GM21423 (cell line): ENCODE measurements at regions not wholly inside any gene's neighbourhood (a gene's known extent, or its start where the extent isn't known, plus 50 kb on each side); places are given as distances from the start of the nearest gene placed in this dataset.

ENCODE experiments used
- ATAC-seq: cut with Tn5 transposase; IDR thresholded peaks from one replicate; pipeline ENCODE4 v1.9.1; 2021; ENCODE audit warnings: mild to moderate bottlenecking, moderate library complexity; ENCODE audit not compliant: unreplicated experiment

DNA sequence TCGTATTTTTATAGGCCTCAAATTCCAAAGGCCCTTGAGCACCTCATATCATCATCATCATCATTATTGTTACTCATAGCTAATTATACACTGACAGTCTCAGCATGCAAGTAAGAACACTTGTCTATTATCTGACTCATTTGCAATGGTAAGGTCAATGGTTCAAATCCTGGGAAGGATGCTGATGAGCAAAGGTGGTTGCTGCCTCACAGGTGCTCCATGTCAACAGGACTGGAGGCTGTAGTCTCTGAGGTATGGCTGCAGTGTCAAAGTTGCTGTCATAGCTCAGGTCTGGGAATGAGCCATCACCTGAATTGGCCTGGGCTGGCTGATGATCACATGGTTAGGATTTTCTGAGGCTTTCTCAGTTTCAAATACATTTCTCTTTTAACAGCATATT lies 379.3 kb downstream of the BCL11A start:
- no peak for ATAC-seq

DNA sequence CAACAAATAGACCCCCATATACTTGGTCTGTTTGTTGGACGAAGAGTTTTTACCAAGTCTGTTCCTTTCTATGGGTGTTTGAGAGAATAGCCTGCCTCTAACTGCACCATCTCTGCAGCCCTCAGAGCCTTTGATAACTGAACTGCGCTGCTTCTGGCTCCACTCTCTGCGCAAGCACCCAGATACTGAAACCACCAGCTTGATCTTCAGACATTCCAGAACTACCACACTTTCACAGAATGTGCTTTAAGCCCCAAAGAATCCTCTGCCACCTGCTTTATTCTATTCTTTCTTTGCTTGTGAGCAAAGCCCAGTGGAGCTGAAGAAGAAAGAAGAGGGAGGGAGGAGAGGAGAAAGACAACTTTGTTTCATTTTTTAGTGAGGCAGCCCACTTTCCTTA lies 380.7 kb downstream of the BCL11A start:
- ATAC-seq, result no peak

DNA sequence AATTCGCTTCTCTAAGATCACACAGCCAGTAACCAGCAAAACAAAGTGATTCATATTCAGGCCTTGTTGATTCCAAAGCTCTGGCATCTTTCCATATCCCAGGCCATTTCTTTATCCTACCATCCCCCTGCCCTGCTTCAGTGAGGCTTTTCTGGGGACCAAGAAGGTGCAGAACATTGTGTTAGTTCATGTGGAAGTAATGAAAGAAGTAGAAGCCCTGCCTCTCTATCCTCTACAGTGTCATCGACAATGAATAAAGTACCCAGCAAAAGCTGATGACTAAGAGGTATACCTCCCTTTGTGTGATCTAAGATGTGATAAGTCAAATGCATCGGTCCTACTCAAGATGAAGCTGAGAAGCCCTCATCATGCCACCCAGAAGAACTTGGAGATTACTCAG lies 383.2 kb downstream of the BCL11A start:
- ATAC-seq, result no peak

DNA sequence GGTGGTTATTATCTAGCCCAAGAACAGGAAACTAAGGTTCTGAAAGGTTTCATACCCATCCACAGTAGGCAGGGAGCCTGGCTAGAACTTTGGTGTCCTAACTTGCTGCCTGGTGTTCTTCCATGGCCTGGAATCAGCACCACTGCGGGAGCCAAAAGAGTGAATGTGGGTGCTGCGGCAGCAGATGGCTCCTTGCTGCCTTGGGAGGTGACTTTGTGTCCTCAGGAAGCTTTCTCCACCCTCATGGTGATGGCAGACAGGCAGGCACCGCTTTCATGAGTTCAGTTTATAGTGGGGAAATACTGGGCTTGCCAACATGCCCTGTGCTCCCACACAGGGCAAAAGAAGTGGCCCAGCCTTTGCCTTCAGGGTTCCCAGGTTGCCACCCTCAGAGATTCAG lies 385.2 kb downstream of the BCL11A start:
- ATAC-seq, result no peak

DNA sequence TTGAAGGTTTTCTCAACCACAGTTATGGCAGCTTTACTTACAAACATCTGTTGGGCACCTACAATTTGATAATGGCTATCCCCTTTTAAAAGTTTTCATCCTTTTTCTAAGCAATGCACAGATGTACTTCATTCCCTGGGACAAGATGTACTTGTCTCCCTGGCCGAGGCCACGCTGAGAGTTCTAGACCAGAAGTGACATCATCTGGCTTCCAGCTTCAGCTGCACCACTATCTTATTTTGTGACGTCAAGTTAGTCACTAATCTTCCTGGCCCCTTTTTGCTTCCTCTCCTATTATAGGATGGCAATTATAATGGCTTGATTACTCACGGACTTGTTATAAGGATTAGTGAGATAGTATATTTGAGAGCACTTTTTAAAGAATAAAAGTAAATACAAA lies 386.4 kb downstream of the BCL11A start:
- ATAC-seq, result no peak

DNA sequence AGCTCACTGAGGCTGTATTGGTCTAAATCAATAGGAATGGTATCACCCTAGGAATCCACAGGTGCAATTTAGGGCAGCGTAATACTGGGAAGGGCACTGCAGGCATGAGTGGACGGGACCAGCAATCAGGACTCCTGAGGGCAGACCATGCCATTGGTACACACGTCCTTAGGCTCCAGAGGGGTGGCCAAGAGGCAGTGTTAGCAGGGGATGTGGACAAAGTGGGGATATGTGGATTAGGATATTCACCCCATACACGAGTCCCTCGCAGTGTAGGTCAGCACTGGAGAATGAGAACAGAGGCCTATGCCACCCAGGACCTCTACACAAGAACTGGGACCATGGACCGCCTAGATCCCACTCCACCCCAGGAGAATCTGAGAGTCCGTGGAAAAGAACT lies 389.8 kb downstream of the BCL11A start:
- no peak for ATAC-seq

DNA sequence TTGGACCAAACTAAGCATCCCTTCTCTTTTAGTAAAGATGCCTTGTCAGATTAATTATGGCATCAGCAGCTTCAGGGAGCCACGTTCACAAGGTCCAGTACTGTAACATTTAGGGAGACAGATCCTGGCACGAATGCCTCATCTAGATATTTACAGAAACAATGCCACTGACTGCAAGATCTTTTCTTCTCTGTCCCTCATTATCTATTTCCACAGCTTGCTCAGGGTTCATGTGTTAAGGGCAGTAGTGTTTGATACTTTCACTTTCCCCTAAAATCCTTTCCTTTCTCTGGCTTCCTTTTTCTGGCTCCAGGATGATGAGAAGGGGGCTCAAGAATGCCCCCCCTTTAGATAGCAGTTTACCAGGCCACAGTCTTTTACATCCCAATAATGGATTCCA lies 393.9 kb downstream of the BCL11A start:
- no peak for ATAC-seq

DNA sequence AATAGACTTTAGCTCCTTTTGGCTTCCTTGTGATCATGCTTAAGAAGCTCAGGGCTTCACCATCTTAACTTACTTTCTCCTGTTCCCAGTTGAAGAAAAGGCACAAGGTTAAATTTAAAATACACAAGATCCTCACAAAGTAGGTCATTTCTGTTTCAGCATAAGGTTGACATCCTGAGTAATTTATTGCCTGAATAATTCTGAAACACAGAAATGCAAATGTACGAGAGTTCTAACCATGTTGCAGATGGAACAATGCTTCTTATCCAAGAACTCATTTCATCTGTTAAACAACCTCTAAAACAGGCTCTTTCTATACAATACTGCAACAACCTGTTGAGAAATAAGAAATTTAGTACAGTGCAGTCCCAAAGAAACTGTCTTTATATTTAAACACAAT lies 395.2 kb downstream of the BCL11A start:
- ATAC-seq, result no peak

DNA sequence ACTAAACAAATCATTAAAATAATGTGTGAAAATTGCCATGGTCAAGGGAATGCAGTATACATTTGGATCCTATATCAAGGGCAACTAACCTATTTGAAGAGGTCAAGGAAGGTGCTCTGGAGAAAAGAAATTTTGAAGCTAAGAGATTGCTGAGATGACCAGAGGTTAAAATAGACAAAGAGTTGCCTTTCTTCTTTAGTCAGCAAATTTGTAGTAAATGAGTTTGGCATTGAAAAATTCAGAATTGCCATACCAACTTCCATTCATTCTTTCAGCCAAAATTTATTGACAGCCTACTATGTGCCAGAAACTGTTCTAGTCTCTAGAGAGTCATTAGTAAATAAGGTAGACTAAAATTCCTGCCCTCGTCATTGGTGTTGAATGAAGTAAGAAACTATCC lies 396.2 kb downstream of the BCL11A start:
- ATAC-seq, result no peak

DNA sequence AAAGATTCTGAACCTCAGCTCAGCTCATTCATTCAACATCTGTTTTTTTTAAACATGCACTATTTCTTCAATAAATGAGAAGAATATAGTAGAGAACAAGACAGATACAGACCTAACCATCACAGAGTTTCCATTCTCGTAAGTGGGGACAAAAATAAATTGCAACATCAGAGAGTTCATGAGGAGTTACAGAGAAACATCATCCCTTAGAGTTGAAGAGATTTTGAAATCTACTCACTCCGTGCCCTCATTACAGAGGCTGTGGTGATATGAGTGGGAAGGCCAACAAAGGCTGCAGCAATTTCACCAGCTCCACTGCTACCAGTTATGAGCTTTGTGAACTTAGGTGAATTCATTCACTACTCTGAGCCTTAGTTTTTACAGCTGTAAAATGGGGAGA lies 399.3 kb downstream of the BCL11A start:
- no peak for ATAC-seq

DNA sequence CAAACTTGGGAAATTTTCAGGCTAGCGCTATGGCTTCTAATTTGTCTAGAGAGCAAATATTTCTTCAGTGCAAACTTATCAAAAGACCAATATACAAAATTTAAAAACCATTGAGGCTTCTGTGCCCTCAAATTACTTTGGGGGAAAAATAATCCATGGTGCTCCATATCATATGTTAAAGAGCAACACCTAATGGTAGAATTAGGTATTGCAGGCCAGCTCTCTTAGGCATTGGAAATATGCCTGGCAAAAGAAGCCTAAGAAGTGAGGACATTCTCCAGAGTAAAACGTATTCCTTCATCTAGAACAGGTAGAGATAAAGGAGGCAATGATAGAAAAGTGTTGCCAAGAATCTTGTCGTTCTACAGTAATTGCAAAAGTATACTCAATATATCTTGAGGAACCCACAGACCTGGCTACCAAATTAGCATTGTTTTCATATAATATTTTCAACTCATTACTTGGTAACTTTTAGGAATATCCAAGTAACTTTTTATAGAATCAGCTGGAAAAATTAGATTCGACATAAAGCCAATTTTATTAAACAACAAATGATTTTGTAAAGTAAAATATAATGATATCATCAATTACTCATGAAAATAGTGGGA lies 401.1 kb downstream of the BCL11A start:
- ATAC-seq, result no peak

DNA sequence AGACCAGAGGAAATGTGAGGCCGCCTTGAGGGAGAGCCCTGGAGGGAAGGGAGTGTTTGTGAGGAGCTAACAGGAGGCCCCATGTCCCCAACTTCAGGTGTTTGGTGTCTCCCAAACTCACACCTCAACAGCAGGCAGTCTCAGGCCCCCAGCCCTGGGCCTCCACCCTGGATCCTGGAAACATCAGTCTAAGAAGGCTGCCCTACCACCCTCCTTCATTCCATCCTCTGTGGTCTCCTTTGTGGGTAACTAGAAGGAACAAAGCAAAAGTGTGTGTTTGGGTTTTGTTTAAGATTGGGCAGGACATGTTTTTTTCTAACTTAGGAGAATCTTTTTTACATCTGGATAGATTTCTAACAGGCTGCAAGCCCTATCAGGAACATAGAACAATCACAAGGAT lies 404.3 kb downstream of the BCL11A start:
- peak; percentile 16 for ATAC-seq

DNA sequence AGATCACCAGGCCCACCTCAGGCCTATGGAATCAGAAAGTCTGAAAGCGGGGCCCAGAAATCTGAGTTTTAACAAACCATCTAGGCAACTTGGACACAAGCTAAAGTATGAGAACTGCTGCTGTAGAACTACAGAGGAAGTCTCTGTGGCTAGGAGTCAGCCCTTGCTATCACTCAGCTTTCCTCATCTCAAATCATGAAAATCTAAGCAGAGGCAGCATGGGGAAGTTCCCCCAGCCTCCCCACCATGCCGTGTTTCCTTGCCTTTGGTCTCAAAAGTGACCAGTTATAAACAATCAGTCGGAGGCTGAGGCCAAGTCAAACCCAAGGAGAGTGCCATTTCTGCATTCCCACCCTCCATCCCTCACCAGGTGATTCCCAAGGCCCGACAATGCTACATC lies 404.7 kb downstream of the BCL11A start:
- ATAC-seq, result peak; percentile 62

DNA sequence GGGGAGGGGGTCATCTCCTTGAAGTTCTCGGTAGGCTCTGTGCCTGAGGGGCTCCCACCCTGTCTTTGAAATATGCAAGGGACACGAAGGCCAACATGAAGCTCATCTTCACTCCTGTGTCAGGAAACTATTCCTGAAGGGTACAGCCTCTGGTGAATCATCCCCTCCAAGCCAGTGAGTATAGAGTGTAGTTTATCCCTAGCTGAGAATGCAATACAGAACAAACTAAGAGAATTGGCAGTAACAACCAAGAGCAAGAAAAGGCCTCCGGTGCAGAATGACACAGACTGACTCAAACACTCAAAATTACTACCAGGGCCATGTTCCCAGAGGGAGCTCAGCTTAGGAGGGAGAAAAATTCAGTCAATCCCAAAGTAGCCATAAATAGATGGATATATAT lies 413.3 kb downstream of the BCL11A start:
- no peak for ATAC-seq

DNA sequence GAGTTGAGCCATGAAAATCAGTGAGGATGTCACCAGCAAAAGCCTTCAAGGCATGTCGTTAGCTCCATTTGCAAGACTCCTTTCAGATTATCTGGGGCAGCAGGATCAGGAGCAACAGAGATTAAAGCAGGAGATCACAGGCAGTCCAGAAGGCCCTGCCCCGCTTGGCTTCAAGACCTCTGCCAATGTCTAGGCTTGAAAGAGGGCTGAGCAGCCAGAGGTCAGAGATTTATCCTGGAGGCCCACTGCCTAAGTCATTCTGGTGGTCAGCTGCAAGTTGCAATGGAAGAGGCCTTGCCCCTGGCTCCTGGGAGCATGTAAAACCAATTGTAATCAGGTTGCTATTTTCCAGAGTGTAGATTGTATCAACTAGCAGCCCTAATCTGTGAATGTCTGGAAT lies 416.5 kb downstream of the BCL11A start:
- ATAC-seq, result no peak

DNA sequence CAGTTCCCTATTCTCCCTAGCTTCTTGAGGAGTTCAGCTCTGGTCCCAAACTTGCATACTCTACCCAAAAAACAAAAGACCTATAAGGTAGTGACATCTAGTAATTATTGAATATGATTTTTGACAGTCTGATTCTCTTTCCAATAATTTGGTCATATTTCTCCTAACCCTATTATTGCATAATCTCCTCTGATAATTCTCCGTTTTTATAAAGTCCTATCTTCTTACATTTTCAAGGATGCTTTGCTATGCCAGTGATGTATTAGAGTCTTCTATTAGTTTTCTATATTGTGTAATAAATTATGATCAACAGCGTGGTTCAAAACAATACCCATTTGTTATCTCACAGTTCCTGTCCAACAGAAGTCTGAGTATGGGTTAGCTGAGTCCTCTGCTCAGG lies 426.3 kb downstream of the BCL11A start:
- ATAC-seq, result no peak

DNA sequence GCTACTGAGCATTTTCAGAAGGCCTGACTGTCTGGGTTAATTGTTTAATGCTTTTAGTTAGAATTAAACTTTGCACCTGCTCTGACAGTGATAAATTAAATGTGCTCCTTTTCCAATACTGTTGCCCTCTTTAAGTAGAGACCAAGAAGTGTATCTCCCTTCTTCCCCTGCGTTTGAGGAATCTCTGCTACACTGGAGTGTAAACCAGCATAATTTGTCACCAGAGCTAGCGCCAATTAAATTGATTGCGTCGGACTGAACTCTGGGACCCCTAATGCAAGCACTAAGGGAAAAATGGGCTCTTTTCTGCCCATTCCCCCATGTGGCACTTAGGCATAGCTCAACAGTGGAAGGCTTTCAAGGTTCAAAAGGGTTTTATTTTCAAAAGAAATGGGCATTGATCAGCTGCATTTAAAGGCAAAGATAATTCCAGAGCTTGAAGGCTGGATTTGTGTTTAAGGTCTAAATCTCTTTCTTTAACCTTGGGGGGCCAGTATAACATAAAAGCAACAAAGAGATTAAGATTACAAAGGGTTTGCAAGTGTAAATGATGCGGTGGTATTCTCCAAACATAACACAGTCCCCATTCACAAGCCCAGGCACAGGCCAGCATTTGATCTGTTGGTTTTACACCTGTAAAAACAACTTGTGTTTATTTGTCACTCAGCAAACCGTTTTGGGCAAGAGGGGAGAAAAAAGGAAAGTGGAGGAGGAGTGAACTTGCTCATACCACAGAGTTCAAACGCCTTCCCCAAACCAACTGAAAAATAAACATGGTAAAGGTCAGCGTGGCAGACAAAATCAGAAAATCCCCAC lies 427.6 kb downstream of the BCL11A start:
- ATAC-seq, result no peak

DNA sequence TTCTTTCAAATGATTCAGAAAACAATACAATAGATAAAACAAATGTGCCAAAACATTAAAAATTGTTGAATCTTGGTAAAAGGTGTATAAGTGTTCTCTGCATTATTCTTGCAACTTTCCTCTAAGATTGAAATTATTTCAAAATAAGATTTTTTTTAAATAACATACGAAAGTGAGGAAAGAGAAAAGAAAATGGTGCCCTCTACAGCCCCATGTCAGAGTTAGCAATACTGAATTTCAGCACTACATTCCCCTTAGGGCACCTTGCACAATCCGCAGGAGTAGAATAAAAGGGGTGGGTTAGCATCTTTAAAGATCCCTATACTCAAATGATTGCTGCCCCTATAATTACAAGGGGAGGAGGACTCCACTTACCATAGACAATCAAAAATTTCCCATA lies 433.7 kb downstream of the BCL11A start:
- no peak for ATAC-seq

DNA sequence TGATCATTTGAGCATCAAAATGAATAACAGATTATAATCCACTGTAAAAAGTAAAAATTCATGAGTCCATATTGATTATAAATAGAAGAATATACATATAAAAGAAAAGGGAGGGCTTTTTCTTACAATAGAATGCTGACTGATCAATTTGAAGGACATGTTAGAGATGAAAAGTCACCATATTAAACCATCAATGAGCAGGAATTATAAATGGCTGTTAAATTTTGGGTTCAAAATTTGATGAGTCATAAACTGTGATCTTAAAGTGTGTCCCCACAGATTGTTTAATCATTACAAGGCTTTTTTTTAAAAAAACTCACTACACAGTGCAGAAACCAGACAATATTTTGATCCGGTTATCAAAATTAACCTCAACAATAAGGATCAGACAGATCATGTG lies 434.5 kb downstream of the BCL11A start:
- no peak for ATAC-seq

DNA sequence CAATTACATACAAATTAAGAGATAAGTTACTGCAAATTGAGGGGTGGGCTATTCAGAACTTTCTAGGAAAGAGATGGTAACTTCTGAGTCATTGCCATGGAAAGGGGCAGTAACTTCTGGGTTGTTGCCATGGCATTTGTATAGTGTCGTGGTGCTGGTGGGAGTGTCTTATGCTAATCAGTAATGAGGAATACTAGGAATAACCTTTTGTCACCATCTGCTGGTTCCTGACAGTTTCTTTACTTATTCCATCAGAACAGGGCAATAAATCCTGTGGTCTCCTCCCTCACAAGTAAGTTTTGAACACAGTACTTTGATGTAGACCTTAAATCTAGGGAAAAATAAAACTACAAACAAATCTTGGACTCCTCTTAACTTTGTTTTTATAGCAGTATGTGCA lies 435.4 kb downstream of the BCL11A start:
- ATAC-seq, result no peak

DNA sequence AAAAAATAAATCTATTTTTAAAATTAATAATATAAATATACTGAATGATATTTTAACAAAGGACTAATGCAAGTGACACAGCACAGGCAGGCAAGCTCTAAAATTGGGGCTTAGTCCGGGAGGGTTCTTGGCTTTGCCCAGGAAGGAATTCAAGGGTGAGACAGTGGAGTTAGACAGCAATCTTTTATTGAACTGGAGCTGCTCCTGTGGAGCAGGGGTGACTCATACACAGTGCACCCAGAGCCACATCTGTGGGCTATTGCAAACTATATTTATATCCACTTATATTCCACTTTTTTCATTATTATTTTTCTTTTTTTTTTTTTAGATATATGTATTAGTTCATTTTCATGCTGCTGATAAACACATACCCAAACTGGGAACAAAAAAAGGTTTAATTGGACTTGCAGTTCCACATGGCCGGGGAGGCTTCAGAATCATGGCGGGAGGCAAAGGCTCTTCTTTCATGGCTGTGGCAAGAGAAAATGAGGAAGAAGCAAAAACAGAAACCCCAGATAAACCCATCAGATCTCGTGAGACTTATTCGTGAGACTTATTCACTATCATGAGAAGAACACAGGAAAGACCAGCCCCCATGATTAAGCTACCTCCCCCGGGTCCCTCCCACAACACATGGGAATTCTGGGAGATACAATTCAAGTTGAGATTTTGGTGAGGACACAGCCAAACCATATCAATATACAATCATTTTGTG lies 437.1 kb downstream of the BCL11A start:
- no peak for ATAC-seq

DNA sequence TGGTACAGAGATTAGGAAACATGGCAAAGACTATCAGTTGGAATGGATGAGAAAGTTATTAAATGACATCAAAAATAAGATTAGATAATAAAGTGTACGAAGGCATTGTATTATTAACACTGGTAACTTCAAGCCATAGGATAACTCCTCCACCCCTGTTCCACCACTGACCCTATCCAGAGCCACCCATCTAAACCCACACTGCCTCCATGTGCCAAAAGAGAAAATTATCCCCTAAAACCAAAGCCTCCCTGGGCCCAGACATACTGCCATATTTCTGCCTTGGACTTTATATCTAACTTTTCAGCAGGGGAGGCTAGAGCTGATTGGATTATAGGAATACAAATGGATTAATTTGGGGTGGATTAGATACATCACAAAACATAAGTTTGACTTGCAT lies 443.7 kb downstream of the BCL11A start:
- no peak for ATAC-seq
